ENCODE measurements at regions not wholly inside any gene's neighbourhood (a gene's known extent, or its start where the extent isn't known, plus 50 kb on each side); places are given as distances from the start of the nearest gene placed in this dataset.

DNA sequence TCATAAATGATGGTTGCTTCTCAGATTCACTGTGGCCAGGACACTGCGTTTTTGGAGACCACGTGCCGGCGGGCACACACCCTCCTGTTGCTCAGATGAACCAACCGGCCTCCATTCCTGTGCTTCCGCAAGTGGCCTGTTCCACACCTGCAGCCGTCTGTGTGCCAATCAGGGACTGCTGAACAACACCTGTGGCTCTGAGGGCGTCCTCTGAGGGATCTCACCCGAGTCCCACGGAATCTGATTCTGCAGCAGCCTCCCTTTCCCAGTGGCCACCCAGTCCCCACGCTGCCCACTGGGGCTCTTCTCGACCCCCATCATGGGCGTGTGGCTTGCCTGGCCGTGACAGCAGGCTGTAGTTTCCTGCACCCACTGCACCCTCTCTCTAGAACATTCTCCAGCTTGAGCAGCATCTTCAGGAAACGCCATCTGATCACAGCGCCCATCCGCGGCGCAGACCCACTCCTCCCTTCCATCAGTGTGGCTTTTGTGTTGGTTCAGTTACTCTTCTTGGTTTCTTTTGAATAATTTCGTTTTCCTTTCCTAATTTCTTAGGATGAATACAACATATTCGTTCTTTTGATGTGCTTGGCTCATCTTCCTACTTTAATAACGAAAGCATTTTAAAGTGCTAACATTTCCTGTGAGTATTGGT lies 65.1 kb upstream of the SLC22A11 start:
- in situ Hi-C loops (cut with HindIII; ENCODE audit: low sequenced_read_pairs), result no loop called here
- no peak for DNase-seq (ENCODE audit: low spot score)

DNA sequence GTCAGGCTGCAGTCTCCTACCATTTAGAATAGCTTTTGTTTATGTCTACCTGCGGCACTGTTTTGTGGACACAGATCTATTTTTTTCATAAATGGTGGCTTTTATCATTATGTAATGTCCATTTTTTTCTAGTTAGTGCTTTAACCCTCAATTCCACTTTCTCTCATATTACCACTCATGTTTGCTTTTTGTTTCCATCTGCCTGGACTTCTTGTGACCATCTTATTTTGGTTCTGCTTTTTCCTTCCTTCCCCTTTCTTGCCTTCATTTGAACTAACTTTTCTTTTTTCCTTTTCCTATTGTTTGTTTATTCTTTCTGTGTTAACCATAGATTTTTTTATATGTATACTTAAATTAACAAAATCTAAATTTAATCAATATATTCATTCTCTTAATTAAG lies 63.2 kb upstream of the SLC22A11 start:
- in situ Hi-C loops (cut with HindIII; ENCODE audit: low sequenced_read_pairs), result no loop called here
- DNase-seq (ENCODE audit: low spot score), result no peak

DNA sequence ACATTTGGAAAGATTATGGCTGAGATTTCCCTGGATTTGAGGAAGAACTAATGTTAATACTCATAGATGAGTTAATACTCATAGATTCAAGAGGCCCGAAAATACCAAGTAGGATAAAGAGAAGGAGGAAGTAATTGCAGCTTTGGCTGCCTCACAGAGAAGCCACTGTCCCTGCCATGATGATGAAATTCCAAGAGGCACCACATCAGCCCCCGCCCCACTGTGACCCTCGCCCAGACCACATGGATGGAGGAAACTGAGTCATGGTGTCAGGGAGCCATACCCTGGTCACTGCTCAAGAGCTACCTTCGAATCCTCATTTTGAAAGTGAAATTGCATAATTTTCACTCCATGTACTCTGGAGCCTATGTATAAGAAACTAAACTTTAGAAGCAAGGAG lies 57.6 kb upstream of the SLC22A11 start:
- in situ Hi-C loops (cut with HindIII; ENCODE audit: low sequenced_read_pairs), result no loop called here
- DNase-seq (ENCODE audit: low spot score), result no peak

DNA sequence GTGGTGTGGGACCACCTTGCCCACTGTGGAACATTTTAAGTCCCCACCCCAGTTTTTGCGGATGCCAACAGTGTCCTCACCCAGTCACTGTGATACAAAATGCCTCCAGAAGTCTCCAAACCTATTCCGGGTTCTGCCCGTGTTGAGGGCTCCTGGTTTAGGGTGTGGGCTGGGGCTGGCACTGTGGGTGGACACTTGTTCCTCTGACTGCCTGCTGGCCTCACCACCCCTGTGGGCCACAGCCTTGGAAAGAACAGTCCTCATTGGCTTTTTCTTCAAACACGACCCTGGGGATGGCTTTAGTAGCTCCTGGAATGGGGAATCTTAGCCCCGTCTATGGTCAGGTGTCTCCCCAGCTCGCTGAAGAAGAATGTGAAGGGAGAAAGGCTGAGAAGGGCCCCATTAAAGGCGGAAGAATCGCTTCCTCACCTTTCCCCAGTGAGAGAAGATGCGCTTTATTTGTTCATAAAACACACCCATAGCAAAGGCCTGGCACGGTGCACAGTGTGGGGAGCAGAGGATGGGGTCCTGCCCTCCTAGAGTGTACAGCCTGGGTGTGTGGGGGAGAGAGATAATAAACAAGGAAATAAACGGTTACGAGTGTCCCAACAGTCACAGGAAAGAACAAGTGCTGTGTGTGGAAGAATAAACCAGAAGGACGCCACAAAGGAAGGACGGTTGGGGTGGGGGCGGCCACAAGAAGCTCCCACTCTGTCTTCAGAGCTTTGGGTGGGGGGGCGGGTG lies 56.3 kb upstream of the SLC22A11 start:
- DNase-seq (ENCODE audit: low spot score), result no peak
- in situ Hi-C loops (cut with HindIII; ENCODE audit: low sequenced_read_pairs), result no loop called here

DNA sequence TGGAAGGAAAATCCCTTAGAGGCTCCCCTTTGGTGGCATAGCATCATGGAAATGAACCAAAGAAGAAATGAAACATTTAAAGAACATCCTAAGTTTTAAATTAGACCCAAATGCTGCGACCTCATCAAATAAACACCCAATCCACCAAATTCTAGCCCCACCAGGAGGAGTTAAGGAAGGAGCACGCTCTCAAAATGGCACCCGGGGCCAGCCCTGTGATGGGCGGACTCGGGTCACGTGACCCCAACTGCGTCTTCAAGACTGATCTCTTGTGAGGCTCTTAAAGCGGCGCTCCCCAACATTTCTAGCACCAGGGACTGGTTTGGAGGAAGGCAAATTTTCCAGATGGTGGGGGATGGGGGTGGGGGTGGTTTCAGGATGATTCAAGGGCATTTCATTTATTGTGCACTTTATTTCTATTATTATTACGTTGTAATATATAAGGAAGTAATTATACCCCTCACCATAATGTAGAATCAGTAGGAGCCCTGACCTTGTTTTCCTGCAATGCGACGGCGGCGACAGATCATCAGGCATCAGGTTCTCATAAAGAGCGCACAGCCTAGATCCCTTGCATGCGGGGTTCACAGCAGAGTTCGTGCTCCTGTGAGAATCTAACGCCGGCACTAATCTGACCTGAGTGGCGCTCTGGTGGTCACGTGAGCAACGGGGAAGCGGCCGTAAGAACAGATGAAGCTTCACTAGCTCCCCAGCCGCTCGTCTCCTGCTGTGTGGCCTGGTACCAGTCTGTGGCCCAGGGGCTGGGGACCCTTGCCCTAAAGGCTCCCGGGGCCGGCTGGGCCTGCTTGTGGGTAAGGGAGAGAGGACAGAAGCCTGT lies 55.3 kb upstream of the SLC22A11 start:
- in situ Hi-C loops (cut with HindIII; ENCODE audit: low sequenced_read_pairs), result no loop called here
- no peak for DNase-seq (ENCODE audit: low spot score)

DNA sequence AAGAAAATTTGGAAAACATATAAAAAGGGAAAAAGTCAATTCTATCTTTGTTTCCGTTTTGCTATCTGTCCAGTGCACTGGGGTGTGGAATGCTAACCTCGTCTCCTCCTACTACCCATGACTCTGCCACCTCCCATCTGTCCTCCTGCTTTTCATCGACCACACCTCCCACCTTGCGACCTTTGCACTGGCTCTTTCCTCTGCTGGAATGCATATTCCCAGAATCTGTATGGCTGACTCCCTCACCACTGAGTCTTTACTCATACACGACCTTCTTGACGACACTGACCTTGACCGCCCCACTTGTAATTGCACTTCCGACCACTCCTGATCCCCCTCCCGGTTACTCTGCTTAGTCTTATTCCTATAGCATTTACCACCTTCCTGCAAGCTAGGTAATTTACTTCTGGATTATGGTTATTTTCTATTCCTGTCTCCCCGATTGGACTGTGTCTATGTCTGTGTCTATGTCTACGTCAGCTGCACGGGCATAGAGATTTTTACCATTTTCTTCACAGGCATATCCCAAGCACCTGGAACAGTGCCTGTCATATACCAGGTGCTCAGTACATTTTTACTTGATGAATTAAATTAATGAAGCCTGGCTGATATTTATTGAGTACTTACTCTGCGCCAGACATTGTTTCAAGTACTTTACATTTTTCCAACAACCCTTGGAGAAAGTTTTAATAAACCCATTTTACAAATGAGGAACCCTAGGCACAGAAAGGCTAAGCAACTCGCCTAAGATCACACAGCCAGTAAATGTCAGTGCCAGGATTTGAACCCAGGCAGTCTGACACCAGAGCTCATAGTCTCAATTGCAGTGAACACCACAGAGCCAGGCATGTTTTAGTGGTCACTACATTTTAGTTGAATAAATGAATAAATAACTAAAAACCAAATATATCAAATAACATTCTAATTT lies 54.0 kb upstream of the SLC22A11 start:
- in situ Hi-C loops (cut with HindIII; ENCODE audit: low sequenced_read_pairs), result no loop called here
- no peak for DNase-seq (ENCODE audit: low spot score)

DNA sequence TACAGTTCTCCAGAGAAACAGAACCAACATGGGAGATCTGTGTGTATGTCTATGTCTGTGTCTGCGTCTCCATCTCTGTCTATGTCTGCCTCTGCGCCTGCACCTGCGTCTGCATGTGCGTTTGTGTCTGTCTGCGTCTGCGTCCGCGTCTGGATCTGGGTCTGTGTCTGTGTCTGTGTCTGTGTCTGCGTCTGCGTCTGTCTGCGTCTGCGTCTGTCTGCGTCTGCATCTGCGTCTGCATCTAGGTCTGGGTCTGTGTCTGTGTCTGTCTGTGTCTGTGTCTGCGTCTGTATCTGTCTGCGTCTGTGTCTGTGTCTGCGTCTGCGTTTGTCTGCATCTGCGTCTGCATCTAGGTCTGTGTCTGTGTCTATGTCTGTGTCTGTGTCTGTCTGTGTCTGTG lies 53.1 kb upstream of the SLC22A11 start:
- in situ Hi-C loops (cut with HindIII; ENCODE audit: low sequenced_read_pairs), result no loop called here
- no peak for DNase-seq (ENCODE audit: low spot score)

DNA sequence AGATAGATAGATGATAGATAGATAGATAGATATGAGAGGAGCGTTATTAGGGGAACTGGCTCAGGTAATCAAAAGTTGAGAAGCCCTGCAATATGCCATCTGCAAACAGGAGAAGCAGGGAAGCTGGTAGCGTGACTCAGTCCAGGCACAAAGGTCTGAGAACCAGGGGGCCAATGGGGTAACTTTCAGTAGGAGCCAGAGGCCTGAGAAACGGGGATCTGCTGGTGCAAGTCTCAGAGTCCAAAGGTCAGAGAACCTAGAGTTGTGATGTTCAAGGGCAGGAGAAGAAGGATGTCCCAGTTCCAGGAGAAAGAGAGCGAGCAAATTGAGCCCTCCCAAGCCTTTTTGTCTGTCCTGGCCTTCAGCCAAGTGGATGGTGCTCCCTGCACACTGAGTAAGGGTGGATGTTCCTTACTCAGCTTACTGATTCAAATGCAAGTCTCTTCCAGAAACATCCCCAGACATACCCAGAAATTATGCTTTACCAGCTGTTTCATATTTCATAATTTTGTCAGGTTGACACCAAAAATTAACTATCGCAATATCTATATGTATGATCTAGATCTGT lies 52.5 kb upstream of the SLC22A11 start:
- in situ Hi-C loops (cut with HindIII; ENCODE audit: low sequenced_read_pairs), result no loop called here
- DNase-seq (ENCODE audit: low spot score), result no peak

DNA sequence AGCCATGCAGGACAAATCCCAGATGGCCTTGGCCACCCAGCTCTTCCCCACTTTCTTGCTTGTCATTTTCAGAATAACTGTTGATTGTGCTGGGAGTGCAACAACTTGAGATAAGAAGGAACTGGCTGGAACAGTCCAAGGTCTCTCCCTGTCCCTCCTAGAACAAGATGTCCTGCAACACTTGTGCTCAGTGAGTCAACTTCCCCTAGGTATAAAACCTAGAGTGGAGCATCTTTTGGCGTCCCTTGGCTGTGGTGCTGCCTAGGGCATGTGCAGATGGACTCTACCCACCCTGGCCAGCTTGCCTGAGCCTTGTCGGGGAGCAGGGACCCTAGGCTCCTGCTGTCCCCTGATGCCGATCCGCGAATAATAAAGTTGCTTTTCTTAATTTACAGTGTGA lies 50.7 kb upstream of the SLC22A11 start:
- in situ Hi-C loops (cut with HindIII; ENCODE audit: low sequenced_read_pairs), result no loop called here
- DNase-seq (ENCODE audit: low spot score), result no peak

Data from G401 (cell line).